Kidney epithelial cell (primary cell): ENCODE measurements at regions not wholly inside any gene's neighbourhood (a gene's known extent, or its start where the extent isn't known, plus 50 kb on each side); places are given as distances from the start of the nearest gene placed in this dataset.

ENCODE experiments used
- DNase-seq: peaks from one replicate; pipeline ENCODE4 v3.0.0-alpha.2; 2010; ENCODE audit warnings: low read depth
- H3K27me3 ChIP-seq: 2 replicates; pipeline ENCODE4 v1.6.0; 2011; ENCODE audit warnings: low read length; ENCODE audit not compliant: control insufficient read depth, insufficient read depth
- H3K36me3 ChIP-seq: 2 replicates; pipeline ENCODE4 v1.5.1; 2011; ENCODE audit warnings: low read length; ENCODE audit not compliant: control insufficient read depth, insufficient read depth
- H3K4me3 ChIP-seq: 2 replicates; pipeline ENCODE4 v1.5.1; 2011; ENCODE audit warnings: low read depth, mild to moderate bottlenecking, control low read depth, low read length
- CTCF ChIP-seq: IDR thresholded peaks from 2 replicates; pipeline ENCODE4 v1.5.1; 2011; ENCODE audit warnings: mild to moderate bottlenecking, moderate library complexity, low read length, control low read depth, inconsistent platforms; ENCODE audit not compliant: insufficient read depth, poor library complexity, severe bottlenecking

DNA sequence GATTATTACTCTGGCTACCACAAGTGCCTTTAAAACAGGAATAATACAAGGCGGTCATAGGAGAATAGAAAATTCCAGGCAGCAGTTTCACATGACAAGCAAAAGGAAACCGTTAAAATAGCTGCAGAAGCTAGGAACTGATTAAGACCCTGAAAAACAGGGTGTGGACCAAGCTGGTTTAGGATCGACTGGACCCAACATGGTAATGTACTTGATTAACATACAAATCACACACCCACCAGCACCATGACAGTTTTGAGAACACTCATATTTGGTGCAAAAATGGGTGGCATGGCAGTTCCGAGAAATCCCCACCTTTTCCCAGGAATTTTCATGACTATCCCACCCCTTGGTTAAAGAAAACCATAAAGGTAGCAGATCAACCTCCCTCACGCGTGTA is 51.9 kb upstream of the TMEM163 start:
- Histone ChIP-seq H3K4me3 (no peak overlapping the region), H3K27me3 (no peaks in the 10 kb centered on the region), H3K36me3 (no peaks in the 10 kb centered on the region)
- no peak for TF ChIP-seq CTCF
- no peak for DNase-seq

- no peaks in the 10 kb centered on the region for H3K27me3 ChIP-seq
- no peak for TF ChIP-seq CTCF
Observed at GRCh38 chr2:134771313-134771801, 52.6 kb upstream of the TMEM163 start.

GRCh38 chr2:134772493-134773169 is 53.8 kb upstream of the TMEM163 start:
- no peak for TF ChIP-seq CTCF
- no peaks in the 10 kb centered on the region for H3K36me3 ChIP-seq
- H3K27me3 ChIP-seq, result no peaks in the 10 kb centered on the region
- DNase-seq, result no peak
- H3K4me3 ChIP-seq, result no peak overlapping the region

More at GRCh38 chr2:134771313-134771801, 52.6 kb upstream of the TMEM163 start:
- no peaks in the 10 kb centered on the region for H3K36me3 ChIP-seq
- no peak for DNase-seq
- H3K4me3 ChIP-seq, result no peak overlapping the region

DNA sequence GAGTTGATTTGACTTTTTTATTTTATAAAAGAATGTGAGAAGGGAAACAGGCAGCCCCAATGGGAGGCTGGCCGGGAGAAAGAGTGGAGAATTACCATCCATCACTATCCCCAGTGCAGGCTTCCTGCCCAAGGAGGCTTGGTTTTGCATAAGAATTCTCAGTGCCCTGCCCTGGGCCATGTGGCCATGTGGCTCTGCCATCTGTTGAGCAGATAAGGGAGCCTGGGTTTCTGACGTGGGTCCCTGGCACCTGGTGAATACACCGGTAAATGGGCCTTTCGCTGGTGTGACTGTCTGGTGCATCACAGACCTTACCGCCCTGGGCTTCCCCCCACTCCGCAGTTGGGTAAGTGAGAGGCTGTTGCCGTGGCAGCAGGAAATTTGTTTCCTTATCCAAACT is 54.5 kb upstream of the TMEM163 start:
- H3K4me3 ChIP-seq, result no peak overlapping the region
- no peaks in the 10 kb centered on the region for H3K36me3 ChIP-seq
- no peak for DNase-seq
- no peak for TF ChIP-seq CTCF
- no peaks in the 10 kb centered on the region for H3K27me3 ChIP-seq

DNA sequence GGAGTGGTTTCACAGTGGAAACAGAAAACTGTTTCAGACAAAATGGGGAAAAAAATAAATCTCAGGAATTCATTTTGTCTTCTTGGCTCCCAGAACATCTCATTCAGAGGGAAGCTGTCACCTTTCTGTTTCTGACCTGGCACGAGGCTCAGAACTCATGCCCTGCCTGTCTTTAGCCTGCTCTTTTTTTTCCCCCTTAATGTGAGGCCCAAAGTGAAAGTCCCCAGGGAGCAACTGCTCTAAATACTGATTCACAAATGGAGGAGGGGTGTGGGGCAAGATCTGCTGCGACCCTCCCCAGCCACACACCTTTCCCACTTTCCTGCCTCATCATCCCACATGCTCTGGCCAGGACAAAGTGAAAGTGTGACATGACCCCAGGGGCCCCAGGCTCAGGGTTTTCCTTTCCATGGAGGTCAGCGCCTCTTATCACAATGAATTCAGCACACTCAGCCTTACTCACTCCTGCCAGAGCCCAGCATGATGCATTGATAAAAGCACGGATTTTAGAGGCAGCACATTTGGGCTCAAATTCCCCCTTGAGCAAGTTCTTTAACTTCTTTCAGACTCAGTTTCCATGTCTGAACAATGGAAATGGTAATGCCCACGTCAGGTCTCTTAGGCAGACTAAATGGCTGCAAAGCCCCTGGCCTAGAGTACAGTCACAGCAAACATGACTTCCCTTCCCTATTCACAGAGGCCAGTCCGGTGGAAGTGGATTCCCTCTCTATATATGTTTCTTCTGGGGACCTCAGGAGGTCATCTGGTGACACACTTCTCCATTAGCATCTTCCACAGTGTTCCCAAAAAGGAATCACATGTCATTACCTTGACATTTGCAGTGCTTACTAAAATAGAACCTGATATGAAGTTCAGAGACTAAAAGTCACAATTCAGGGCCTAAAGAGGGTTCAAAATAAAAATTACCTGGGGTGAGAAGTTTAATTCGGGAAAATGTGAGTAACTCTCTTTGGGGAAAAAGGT is 55.3 kb upstream of the TMEM163 start:
- Histone ChIP-seq H3K27me3 (no peaks in the 10 kb centered on the region), H3K4me3 (no peak overlapping the region), H3K36me3 (no peaks in the 10 kb centered on the region)
- no peak for TF ChIP-seq CTCF
- DNase-seq, result no peak
